ENCODE measurements at regions not wholly inside any gene's neighbourhood (a gene's known extent, or its start where the extent isn't known, plus 50 kb on each side); places are given as distances from the start of the nearest gene placed in this dataset.

- Histone ChIP-seq H3K4me1 (ENCODE audit: control insufficient read depth, low read length) (peaks cover 7% of the 10 kb centered on the region; the same call in 1 of the 2 replicates), H3K27ac (ENCODE audit: low read depth, low read length) (no peak overlapping the region), H3K9me2 (replicated peaks; ENCODE audit: control insufficient read depth, low read length) (no peaks in the 10 kb centered on the region; the same call in 1 of the 2 replicates)
Measured at GRCh38 chr2:38439863-38440262, 62.8 kb upstream of the ATL2 start.

GRCh38 chr2:38438883-38439612, 62.0 kb upstream of the ATL2 start:
- Histone ChIP-seq H3K4me2 (ENCODE audit: low read length) (no peak overlapping the region), H3K9me2 (replicated peaks; ENCODE audit: control insufficient read depth, low read length) (no peaks in the 10 kb centered on the region; the same call in 1 of the 2 replicates), H3K9me3 (ENCODE audit: control insufficient read depth, insufficient read depth, low read length) (no peaks in the 10 kb centered on the region), H3K4me3 (ENCODE audit: low read length) (no peak overlapping the region), H3K27me3 (ENCODE audit: control insufficient read depth, low read length) (no peaks in the 10 kb centered on the region), H3K79me2 (ENCODE audit: control insufficient read depth, low read length) (no peaks in the 10 kb centered on the region), H3F3A (ENCODE audit: control insufficient read depth, insufficient read depth) (no peaks in the 10 kb centered on the region), H3K36me3 (ENCODE audit: control insufficient read depth, low read length) (no peaks in the 10 kb centered on the region), H3K27ac (ENCODE audit: low read depth, low read length) (no peak overlapping the region), H3K4me1 (ENCODE audit: control insufficient read depth, low read length) (peaks cover 7% of the 10 kb centered on the region; the same call in 1 of the 2 replicates), H4K20me1 (ENCODE audit: control insufficient read depth, insufficient read depth, low read depth, low read length) (no peaks in the 10 kb centered on the region)
- TF ChIP-seq, protein P1, sequence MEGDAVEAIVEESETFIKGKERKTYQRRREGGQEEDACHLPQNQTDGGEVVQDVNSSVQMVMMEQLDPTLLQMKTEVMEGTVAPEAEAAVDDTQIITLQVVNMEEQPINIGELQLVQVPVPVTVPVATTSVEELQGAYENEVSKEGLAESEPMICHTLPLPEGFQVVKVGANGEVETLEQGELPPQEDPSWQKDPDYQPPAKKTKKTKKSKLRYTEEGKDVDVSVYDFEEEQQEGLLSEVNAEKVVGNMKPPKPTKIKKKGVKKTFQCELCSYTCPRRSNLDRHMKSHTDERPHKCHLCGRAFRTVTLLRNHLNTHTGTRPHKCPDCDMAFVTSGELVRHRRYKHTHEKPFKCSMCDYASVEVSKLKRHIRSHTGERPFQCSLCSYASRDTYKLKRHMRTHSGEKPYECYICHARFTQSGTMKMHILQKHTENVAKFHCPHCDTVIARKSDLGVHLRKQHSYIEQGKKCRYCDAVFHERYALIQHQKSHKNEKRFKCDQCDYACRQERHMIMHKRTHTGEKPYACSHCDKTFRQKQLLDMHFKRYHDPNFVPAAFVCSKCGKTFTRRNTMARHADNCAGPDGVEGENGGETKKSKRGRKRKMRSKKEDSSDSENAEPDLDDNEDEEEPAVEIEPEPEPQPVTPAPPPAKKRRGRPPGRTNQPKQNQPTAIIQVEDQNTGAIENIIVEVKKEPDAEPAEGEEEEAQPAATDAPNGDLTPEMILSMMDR (IDR thresholded peaks at IDR 0.05; ENCODE audit: low read depth, low read length, poor library complexity, severe bottlenecking) = no peak
- no peak for TF ChIP-seq EZH2phosphoT487 (IDR thresholded peaks at IDR 0.05; ENCODE audit: borderline replicate concordance, low read length)

More at GRCh38 chr2:38439863-38440262, 62.8 kb upstream of the ATL2 start:
- Histone ChIP-seq H3K4me3 (ENCODE audit: low read length) (no peak overlapping the region), H3K36me3 (ENCODE audit: control insufficient read depth, low read length) (no peaks in the 10 kb centered on the region), H3K9me3 (ENCODE audit: control insufficient read depth, insufficient read depth, low read length) (no peaks in the 10 kb centered on the region), H4K20me1 (ENCODE audit: control insufficient read depth, insufficient read depth, low read depth, low read length) (no peaks in the 10 kb centered on the region), H3K4me2 (ENCODE audit: low read length) (no peak overlapping the region), H3K27me3 (ENCODE audit: control insufficient read depth, low read length) (no peaks in the 10 kb centered on the region), H3F3A (ENCODE audit: control insufficient read depth, insufficient read depth) (no peaks in the 10 kb centered on the region), H3K79me2 (ENCODE audit: control insufficient read depth, low read length) (no peaks in the 10 kb centered on the region)
- no peak for TF ChIP-seq EZH2phosphoT487 (IDR thresholded peaks at IDR 0.05; ENCODE audit: borderline replicate concordance, low read length)
- TF ChIP-seq, protein P1 (IDR thresholded peaks at IDR 0.05; ENCODE audit: low read depth, low read length, poor library complexity, severe bottlenecking) = no peak

- no peak overlapping the region for H3K27ac ChIP-seq (ENCODE audit: low read depth, low read length)
- no peaks in the 10 kb centered on the region for H3K79me2 ChIP-seq (ENCODE audit: control insufficient read depth, low read length)
- H3K27me3 ChIP-seq (ENCODE audit: control insufficient read depth, low read length) = no peaks in the 10 kb centered on the region
- H3K9me3 ChIP-seq (ENCODE audit: control insufficient read depth, insufficient read depth, low read length) = no peaks in the 10 kb centered on the region
- H3K4me2 ChIP-seq (ENCODE audit: low read length) = no peak overlapping the region
- H3K9me2 ChIP-seq (replicated peaks; ENCODE audit: control insufficient read depth, low read length) = no peaks in the 10 kb centered on the region; the same call in 1 of the 2 replicates
- H3K36me3 ChIP-seq (ENCODE audit: control insufficient read depth, low read length) = no peaks in the 10 kb centered on the region
- peaks cover 7% of the 10 kb centered on the region; the same call in 1 of the 2 replicates for H3K4me1 ChIP-seq (ENCODE audit: control insufficient read depth, low read length)
- H4K20me1 ChIP-seq (ENCODE audit: control insufficient read depth, insufficient read depth, low read depth, low read length) = no peaks in the 10 kb centered on the region
- no peak for TF ChIP-seq EZH2phosphoT487 (IDR thresholded peaks at IDR 0.05; ENCODE audit: borderline replicate concordance, low read length)
- TF ChIP-seq, protein P1 (IDR thresholded peaks at IDR 0.05; ENCODE audit: low read depth, low read length, poor library complexity, severe bottlenecking) = no peak
- H3K4me3 ChIP-seq (ENCODE audit: low read length) = no peak overlapping the region
- no peaks in the 10 kb centered on the region for H3F3A ChIP-seq (ENCODE audit: control insufficient read depth, insufficient read depth)
Measured at GRCh38 chr2:38438133-38438882, 61.2 kb upstream of the ATL2 start.
